ENCODE measurements at regions not wholly inside any gene's neighbourhood (a gene's known extent, or its start where the extent isn't known, plus 50 kb on each side); places are given as distances from the start of the nearest gene placed in this dataset.

DNA sequence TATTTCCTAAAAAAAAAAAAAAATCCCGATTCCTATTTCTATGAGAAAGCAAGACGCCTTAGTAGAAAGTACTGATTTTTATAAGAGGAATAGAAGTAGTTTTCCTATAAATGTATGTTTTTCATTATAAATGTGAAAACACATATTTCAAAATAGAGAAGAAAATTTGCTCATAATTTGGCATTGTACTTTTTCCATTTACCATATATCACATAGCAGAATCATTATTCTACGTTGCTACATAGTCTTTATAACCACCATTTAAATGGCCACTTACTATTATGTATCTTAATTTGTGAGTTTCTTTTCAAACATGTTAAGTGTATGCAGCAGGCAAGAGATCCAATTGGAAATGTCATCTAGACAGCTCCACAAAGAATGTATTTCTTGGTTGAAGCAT is 99.0 kb downstream of the CCDC34 start:
- DNase-seq: no peak
- in situ Hi-C loops (cut with HindIII; ENCODE audit: low pct_ligation_motif_present, low sequenced_read_pairs): no loop called here

DNA sequence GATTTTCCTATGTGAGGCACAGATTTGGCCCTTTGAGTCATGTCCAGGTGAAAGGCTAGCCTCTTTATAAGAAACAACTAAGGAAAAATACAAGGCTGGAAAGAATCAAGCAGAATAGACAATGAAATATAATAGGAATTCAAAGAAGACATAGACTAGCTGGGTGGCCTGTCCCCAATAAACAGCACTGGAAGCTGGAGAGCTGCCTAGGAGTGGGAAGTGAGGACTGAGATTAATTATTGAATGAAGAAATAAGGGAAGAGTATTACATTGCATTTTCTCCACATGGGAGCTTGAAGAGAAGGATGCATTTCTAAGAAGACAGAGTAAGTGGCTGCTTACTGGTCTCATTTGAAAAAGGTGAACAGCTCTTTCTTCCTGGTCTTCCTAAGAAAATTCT is 100.0 kb downstream of the CCDC34 start:
- TF ChIP-seq, protein P1, sequence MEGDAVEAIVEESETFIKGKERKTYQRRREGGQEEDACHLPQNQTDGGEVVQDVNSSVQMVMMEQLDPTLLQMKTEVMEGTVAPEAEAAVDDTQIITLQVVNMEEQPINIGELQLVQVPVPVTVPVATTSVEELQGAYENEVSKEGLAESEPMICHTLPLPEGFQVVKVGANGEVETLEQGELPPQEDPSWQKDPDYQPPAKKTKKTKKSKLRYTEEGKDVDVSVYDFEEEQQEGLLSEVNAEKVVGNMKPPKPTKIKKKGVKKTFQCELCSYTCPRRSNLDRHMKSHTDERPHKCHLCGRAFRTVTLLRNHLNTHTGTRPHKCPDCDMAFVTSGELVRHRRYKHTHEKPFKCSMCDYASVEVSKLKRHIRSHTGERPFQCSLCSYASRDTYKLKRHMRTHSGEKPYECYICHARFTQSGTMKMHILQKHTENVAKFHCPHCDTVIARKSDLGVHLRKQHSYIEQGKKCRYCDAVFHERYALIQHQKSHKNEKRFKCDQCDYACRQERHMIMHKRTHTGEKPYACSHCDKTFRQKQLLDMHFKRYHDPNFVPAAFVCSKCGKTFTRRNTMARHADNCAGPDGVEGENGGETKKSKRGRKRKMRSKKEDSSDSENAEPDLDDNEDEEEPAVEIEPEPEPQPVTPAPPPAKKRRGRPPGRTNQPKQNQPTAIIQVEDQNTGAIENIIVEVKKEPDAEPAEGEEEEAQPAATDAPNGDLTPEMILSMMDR (IDR thresholded peaks at IDR 0.05; ENCODE audit: low read depth, low read length, missing control alignments): no peak
- Histone ChIP-seq H3K27me3 (replicated peaks) (no peaks in the 10 kb centered on the region), H3K36me3 (replicated peaks) (no peaks in the 10 kb centered on the region), H3K4me3 (ENCODE audit: low read depth, low read length) (no peak overlapping the region), H3K27ac (no peak overlapping the region)
- in situ Hi-C loops (cut with HindIII; ENCODE audit: low pct_ligation_motif_present, low sequenced_read_pairs): no loop called here
- DNase-seq: no peak

More for the DNA sequence above, 99.0 kb downstream of the CCDC34 start:
- TF ChIP-seq, protein P1 (IDR thresholded peaks at IDR 0.05; ENCODE audit: low read depth, low read length, missing control alignments): no peak
- Histone ChIP-seq H3K27me3 (replicated peaks) (no peaks in the 10 kb centered on the region), H3K4me3 (ENCODE audit: low read depth, low read length) (no peak overlapping the region), H3K27ac (no peak overlapping the region), H3K36me3 (replicated peaks) (no peaks in the 10 kb centered on the region)

DNA sequence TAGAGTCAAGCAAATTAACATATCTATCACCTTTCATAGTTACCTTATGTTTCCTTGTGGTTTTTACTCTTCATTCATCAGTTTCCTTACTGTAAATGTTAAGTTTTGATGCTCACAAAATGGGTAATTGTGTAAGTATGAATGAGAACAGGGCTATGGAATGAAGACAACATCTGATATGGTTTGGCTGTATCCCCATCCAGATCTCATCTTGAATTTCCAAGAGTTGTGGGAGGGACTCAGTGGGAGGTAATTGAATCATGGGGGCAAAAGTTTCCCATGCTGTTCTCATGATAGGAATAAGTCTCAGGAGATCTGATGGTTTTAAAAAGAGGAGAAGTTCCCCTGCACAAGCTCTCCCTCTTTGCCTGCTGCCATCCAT is 107.6 kb downstream of the CCDC34 start:
- in situ Hi-C loops (cut with HindIII; ENCODE audit: low pct_ligation_motif_present, low sequenced_read_pairs): no loop called here
- Histone ChIP-seq H3K27ac (peak overlapping the region; percentile 89), H3K36me3 (replicated peaks) (no peaks in the 10 kb centered on the region), H3K4me3 (ENCODE audit: low read depth, low read length) (no peak overlapping the region), H3K27me3 (replicated peaks) (no peaks in the 10 kb centered on the region)
- TF ChIP-seq, protein P1 (IDR thresholded peaks at IDR 0.05; ENCODE audit: low read depth, low read length, missing control alignments): no peak
- DNase-seq: peak; percentile 90

DNA sequence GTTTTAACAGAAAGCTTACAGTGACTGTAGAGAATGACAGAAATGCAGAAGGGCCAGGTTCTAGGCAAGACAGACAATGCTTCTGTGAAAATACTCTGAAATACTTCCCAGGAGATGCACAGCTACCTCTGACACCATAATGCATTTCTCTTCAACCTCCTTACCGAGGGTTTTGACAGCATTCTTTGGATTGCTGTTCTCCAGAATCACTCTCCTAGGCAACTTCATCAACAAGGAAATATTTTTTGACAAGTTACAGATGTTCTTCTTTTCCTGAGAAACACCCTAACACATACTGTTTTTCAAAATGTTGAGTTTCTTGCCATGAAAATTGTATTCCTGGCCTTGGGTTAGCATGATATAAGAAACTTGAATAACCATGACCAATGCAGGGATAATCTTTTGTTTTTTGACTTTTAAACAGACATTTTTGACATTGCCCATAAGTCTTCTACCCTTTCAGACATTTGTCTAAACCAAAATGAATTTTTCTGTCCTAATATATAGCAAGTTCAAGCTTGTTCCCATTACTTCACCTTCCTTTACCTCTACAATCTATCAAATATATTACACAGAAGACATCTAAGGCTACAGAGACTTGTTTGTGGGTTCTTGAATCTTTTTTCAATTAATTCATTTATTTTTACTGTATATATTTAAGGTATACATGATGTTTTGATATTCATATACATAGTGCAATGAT is 108.1 kb downstream of the CCDC34 start:
- peak; percentile 66 for DNase-seq
- Histone ChIP-seq H3K27me3 (replicated peaks) (no peaks in the 10 kb centered on the region), H3K27ac (peak overlapping the region; percentile 89), H3K4me3 (ENCODE audit: low read depth, low read length) (no peak overlapping the region), H3K36me3 (replicated peaks) (no peaks in the 10 kb centered on the region)
- in situ Hi-C loops (cut with HindIII; ENCODE audit: low pct_ligation_motif_present, low sequenced_read_pairs): no loop called here
- TF ChIP-seq, protein P1 (IDR thresholded peaks at IDR 0.05; ENCODE audit: low read depth, low read length, missing control alignments): no peak

DNA sequence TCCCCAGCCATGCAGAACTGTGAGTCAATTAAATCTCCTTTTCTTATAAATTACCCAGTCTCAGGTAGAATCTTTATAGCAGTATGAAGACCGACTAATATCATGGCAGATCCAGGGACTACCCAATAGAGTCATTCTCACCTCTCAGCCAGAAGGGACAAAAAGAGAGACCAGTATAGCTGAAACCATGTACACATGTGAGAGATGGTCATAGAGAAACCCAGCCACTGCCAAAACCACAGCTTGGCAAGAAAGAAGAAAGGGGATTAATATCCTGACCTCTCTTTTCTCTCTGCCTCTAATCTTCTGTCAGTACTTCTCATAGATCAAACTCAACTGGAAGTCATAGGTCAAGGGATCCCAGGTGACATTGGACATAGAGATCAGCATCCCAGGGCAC is 109.8 kb downstream of the CCDC34 start:
- Histone ChIP-seq H3K27ac (no peak overlapping the region), H3K4me3 (ENCODE audit: low read depth, low read length) (no peak overlapping the region), H3K27me3 (replicated peaks) (no peaks in the 10 kb centered on the region), H3K36me3 (replicated peaks) (no peaks in the 10 kb centered on the region)
- TF ChIP-seq, protein P1 (IDR thresholded peaks at IDR 0.05; ENCODE audit: low read depth, low read length, missing control alignments): no peak
- no peak for DNase-seq
- in situ Hi-C loops (cut with HindIII; ENCODE audit: low pct_ligation_motif_present, low sequenced_read_pairs): no loop called here
